Mesenchymal stem cell (in vitro differentiated cells and primary cell): ENCODE measurements at regions not wholly inside any gene's neighbourhood (a gene's known extent, or its start where the extent isn't known, plus 50 kb on each side); places are given as distances from the start of the nearest gene placed in this dataset.
"Not testable (repeated sequence)": the region's sequence is repeated elsewhere in the genome, so short reads cannot be mapped to it uniquely, and the experiment has no call there.

Source experiments
- DNase-seq: peaks from one replicate; pipeline ENCODE4 v3.0.0-alpha.2; 2013
- H2AFZ ChIP-seq: one replicate; pipeline ENCODE4 v1.6.1; 2013; ENCODE audit warnings: low read depth, mild to moderate bottlenecking, control low read depth, inconsistent platforms, low read length, moderate library complexity
- H2AK5ac ChIP-seq: 2 replicates; pipeline ENCODE4 v1.6.1; 2013; ENCODE audit warnings: low read length, moderate library complexity, mild to moderate bottlenecking, inconsistent platforms; ENCODE audit not compliant: severe bottlenecking
- H2BK120ac ChIP-seq: one replicate; pipeline ENCODE4 v1.6.1; 2013; ENCODE audit warnings: low read depth, mild to moderate bottlenecking, inconsistent platforms, low read length, moderate library complexity
- H2BK12ac ChIP-seq, 2 experiments: one replicate each; pipeline ENCODE4 v1.6.1; 2013; ENCODE audit warnings: inconsistent platforms in 2 of 2, low read length in 2 of 2, mild to moderate bottlenecking in 2 of 2, moderate library complexity in 2 of 2, control low read depth in 1 of 2
- H2BK15ac ChIP-seq: one replicate; pipeline ENCODE4 v1.6.1; 2013; ENCODE audit warnings: mild to moderate bottlenecking, low read depth, inconsistent platforms; ENCODE audit not compliant: poor library complexity, severe bottlenecking
- H2BK5ac ChIP-seq: 2 replicates; pipeline ENCODE4 v1.6.1; 2013; ENCODE audit warnings: low read depth, mild to moderate bottlenecking, low read length, control low read depth, inconsistent platforms; ENCODE audit not compliant: poor library complexity, severe bottlenecking
- H3K14ac ChIP-seq, 2 experiments: one replicate each; pipeline ENCODE4 v1.6.1; 2013; ENCODE audit warnings: inconsistent platforms in 2 of 2, low read length in 2 of 2, control low read depth in 1 of 2, mild to moderate bottlenecking in 1 of 2, moderate library complexity in 1 of 2
- H3K18ac ChIP-seq, 2 experiments: one replicate each; pipeline ENCODE4 v1.6.1; 2013; ENCODE audit warnings: inconsistent platforms in 2 of 2, low read length in 2 of 2, control low read depth in 1 of 2, low read depth in 1 of 2, mild to moderate bottlenecking in 1 of 2
- H3K23ac ChIP-seq, 2 experiments: one replicate each; pipeline ENCODE4 v1.6.1; 2013; ENCODE audit warnings: inconsistent platforms in 2 of 2, low read length in 2 of 2, mild to moderate bottlenecking in 2 of 2, moderate library complexity in 2 of 2, control low read depth in 1 of 2
- H3K27ac ChIP-seq: 2 replicates; pipeline ENCODE4 v1.5.1; 2013; ENCODE audit warnings: mild to moderate bottlenecking, moderate library complexity, low read length, control low read depth, inconsistent platforms; ENCODE audit not compliant: poor library complexity, severe bottlenecking
- H3K27me3 ChIP-seq, 2 experiments: 2 replicates each; pipeline versions ENCODE4 v1.6.1 to v1.7.0; 2013; ENCODE audit warnings: low read length in 2 of 2, mild to moderate bottlenecking in 2 of 2, moderate library complexity in 2 of 2, control low read depth in 1 of 2, inconsistent platforms in 1 of 2; ENCODE audit not compliant: control insufficient read depth in 1 of 2, insufficient read depth in 1 of 2
- H3K36me3 ChIP-seq, 2 experiments: 2 replicates each; pipeline versions ENCODE4 v1.6.1 to v1.7.0; 2013; ENCODE audit warnings: low read length in 2 of 2, control low read depth in 1 of 2, inconsistent platforms in 1 of 2, low read depth in 1 of 2, mild to moderate bottlenecking in 1 of 2; ENCODE audit not compliant: insufficient read depth in 2 of 2, control insufficient read depth in 1 of 2
- H3K4ac ChIP-seq, 2 experiments: one replicate each; pipeline ENCODE4 v1.6.1; 2013; ENCODE audit warnings: inconsistent platforms in 2 of 2, low read length in 2 of 2, mild to moderate bottlenecking in 2 of 2, moderate library complexity in 2 of 2, control low read depth in 1 of 2, low read depth in 1 of 2
- H3K4me1 ChIP-seq: 2 replicates; pipeline ENCODE4 v1.6.1; 2013; ENCODE audit warnings: low read depth, low read length, control low read depth; ENCODE audit not compliant: control insufficient read depth, insufficient read depth
- H3K4me2 ChIP-seq: 2 replicates; pipeline ENCODE4 v1.6.1; 2013; ENCODE audit warnings: low read length, mild to moderate bottlenecking, inconsistent platforms; ENCODE audit not compliant: poor library complexity, severe bottlenecking
- H3K4me3 ChIP-seq, 2 experiments: 2 replicates each; pipeline versions ENCODE4 v1.5.1 to v1.7.0; 2013; ENCODE audit warnings: low read length in 2 of 2, mild to moderate bottlenecking in 2 of 2, control low read depth in 1 of 2, low read depth in 1 of 2; ENCODE audit not compliant: insufficient read depth in 1 of 2
- H3K79me1 ChIP-seq: replicated peaks from 2 replicates; pipeline ENCODE4 v1.6.1; 2013; ENCODE audit warnings: mild to moderate bottlenecking, control low read depth, low read length, inconsistent platforms; ENCODE audit not compliant: poor library complexity, severe bottlenecking
- H3K9ac ChIP-seq: 2 replicates; pipeline ENCODE4 v1.7.0; 2013; ENCODE audit warnings: mild to moderate bottlenecking, low read length, moderate library complexity
- H3K9me3 ChIP-seq: 2 replicates; pipeline ENCODE4 v1.7.0; 2013; ENCODE audit warnings: mild to moderate bottlenecking, low read length; ENCODE audit not compliant: control insufficient read depth
- H4K8ac ChIP-seq: one replicate; pipeline ENCODE4 v1.6.1; 2013; ENCODE audit warnings: inconsistent platforms, mild to moderate bottlenecking, low read length, moderate library complexity
- H4K91ac ChIP-seq: one replicate; pipeline ENCODE4 v1.6.1; 2013; ENCODE audit warnings: mild to moderate bottlenecking, low read length, inconsistent platforms
- WGBS: methylation state at CpG from one replicate; pipeline ENCODE4 v1.1.7; 2013; ENCODE audit warnings: mixed read lengths; 5-methylcytosine and 5-hydroxymethylcytosine counted together

GRCh38 chr15:20430495-20430894, 111.1 kb downstream of the GOLGA6L6 start:
- H2AK5ac ChIP-seq, H3K79me1 ChIP-seq, H3K4me3 ChIP-seq, H3K23ac ChIP-seq, H4K91ac ChIP-seq, H3K14ac ChIP-seq, DNase-seq, H2BK15ac ChIP-seq, H3K4me1 ChIP-seq, H3K4ac ChIP-seq, H3K9ac ChIP-seq, H3K18ac ChIP-seq, H3K27ac ChIP-seq, H2BK12ac ChIP-seq, H3K4me2 ChIP-seq, H2BK120ac ChIP-seq, H2AFZ ChIP-seq, H3K9me3 ChIP-seq, H3K27me3 ChIP-seq, H2BK5ac ChIP-seq, H3K36me3 ChIP-seq, H4K8ac ChIP-seq: not testable (repeated sequence)
- WGBS: no CpG with 5 or more reads among the region's 11 CpGs

GRCh38 chr15:20420710-20421109, 120.9 kb downstream of the GOLGA6L6 start:
- H3K18ac ChIP-seq, H3K9me3 ChIP-seq, H2BK5ac ChIP-seq, H3K14ac ChIP-seq, H3K4me2 ChIP-seq, DNase-seq, H3K4me3 ChIP-seq, H3K9ac ChIP-seq, H2BK15ac ChIP-seq, H4K91ac ChIP-seq, H3K4me1 ChIP-seq, H2BK12ac ChIP-seq, H3K79me1 ChIP-seq, H3K4ac ChIP-seq, H3K36me3 ChIP-seq, H3K27ac ChIP-seq, H2AFZ ChIP-seq, H2AK5ac ChIP-seq, H2BK120ac ChIP-seq, H3K27me3 ChIP-seq, H3K23ac ChIP-seq, H4K8ac ChIP-seq: not testable (repeated sequence)
- 75% methylated on average over 2 of the region's 2 CpGs for WGBS

GRCh38 chr15:20416618-20417017, 125.0 kb downstream of the GOLGA6L6 start:
- H2AFZ ChIP-seq, H2AK5ac ChIP-seq, H2BK12ac ChIP-seq, H3K4ac ChIP-seq, H3K9me3 ChIP-seq, H3K9ac ChIP-seq, H3K18ac ChIP-seq, H3K4me1 ChIP-seq, H2BK120ac ChIP-seq, H4K91ac ChIP-seq, H3K79me1 ChIP-seq, H3K23ac ChIP-seq, H3K27ac ChIP-seq, H3K14ac ChIP-seq, H2BK15ac ChIP-seq, H2BK5ac ChIP-seq, H3K4me3 ChIP-seq, H3K27me3 ChIP-seq, H3K4me2 ChIP-seq, H4K8ac ChIP-seq, DNase-seq, H3K36me3 ChIP-seq: not testable (repeated sequence)
- WGBS: 87% methylated on average over 5 of the region's 7 CpGs

GRCh38 chr15:20409667-20410198, 131.9 kb downstream of the GOLGA6L6 start:
- not testable (repeated sequence) for H3K14ac ChIP-seq, H4K8ac ChIP-seq, H2BK15ac ChIP-seq, H2BK12ac ChIP-seq, H3K23ac ChIP-seq, H2BK120ac ChIP-seq, H3K4me2 ChIP-seq, H3K36me3 ChIP-seq, DNase-seq, H3K18ac ChIP-seq, H4K91ac ChIP-seq, H2BK5ac ChIP-seq, H2AK5ac ChIP-seq, H3K27me3 ChIP-seq, H3K79me1 ChIP-seq, H3K9ac ChIP-seq, H3K4ac ChIP-seq, H3K4me1 ChIP-seq, H3K4me3 ChIP-seq, H2AFZ ChIP-seq, H3K27ac ChIP-seq
- 84% methylated on average over 4 of the region's 4 CpGs for WGBS
- H3K9me3 ChIP-seq: peaks cover 24% of the 10 kb centered on the region
